ENCODE measurements at regions not wholly inside any gene's neighbourhood (a gene's known extent, or its start where the extent isn't known, plus 50 kb on each side); places are given as distances from the start of the nearest gene placed in this dataset.

DNA sequence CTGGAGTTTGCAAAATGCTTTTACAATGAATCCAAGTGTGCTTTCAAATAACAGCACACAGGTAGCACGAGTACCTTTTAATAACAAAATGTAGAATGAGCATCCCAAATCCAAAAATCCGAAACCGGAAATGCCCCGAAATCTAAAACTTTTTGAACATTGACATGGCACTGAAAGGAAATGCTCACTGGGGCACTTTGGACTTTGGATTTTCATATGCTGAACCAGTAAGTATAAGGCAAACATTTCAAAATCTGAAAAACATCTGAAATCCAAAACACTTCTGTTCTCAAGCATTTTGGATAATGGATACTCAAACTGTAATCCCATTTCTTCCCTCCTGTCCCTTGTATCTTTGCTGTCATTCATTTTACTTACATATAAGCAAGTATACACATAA, 50.1 kb downstream of the GCNT4 start:
- no peaks in the 10 kb centered on the region for H4K20me1 ChIP-seq (replicated peaks; ENCODE audit: control insufficient read depth, insufficient read depth, low read length)
- no peak overlapping the region for H3K4me3 ChIP-seq
- H3K27ac ChIP-seq (ENCODE audit: extremely low read depth, low read depth, low read length): no peak overlapping the region
- no peak overlapping the region for H3K9ac ChIP-seq (ENCODE audit: insufficient read depth in 1 of 2, low read depth in 2 of 2, low read length in 2 of 2)
- H3K4me1 ChIP-seq (replicated peaks in 1 of 2; ENCODE audit: control insufficient read depth in 2 of 2, insufficient read depth in 2 of 2, low read length in 2 of 2): no peaks in the 10 kb centered on the region
- ChIA-PET POLR2A (no interaction called here), CTCF (ENCODE audit: low intra/inter-chr PET ratio) (no interaction called here)
- H3K79me2 ChIP-seq (ENCODE audit: control insufficient read depth, insufficient read depth, low read length): no peaks in the 10 kb centered on the region
- no peaks in the 10 kb centered on the region for H3K27me3 ChIP-seq (ENCODE audit: control insufficient read depth in 2 of 2, insufficient read depth in 2 of 2, low read length in 2 of 2)
- TF ChIP-seq POLR2B (IDR thresholded peaks at IDR 0.05; ENCODE audit: low read depth, partially characterized antibody) (no peak), ZNF282 (CRISPR knock-in tag; IDR thresholded peaks at IDR 0.05) (no peak), KAT8 (IDR thresholded peaks at IDR 0.05; ENCODE audit: low read depth) (no peak), HNRNPL (IDR thresholded peaks at IDR 0.05; ENCODE audit: low read depth, low read length) (no peak), ZNF134 (CRISPR knock-in tag; conservative IDR thresholded peaks at IDR 0.05) (no peak), ZNF121 (CRISPR knock-in tag; conservative IDR thresholded peaks at IDR 0.05) (no peak), TRIM24 (IDR thresholded peaks at IDR 0.05) (no peak), CCAR2 (IDR thresholded peaks at IDR 0.05; ENCODE audit: low read depth, low read length) (no peak), XRCC4 (IDR thresholded peaks at IDR 0.05; ENCODE audit: extremely low read depth, insufficient read depth, insufficient read length) (no peak)
- TF ChIP-seq, protein P1, sequence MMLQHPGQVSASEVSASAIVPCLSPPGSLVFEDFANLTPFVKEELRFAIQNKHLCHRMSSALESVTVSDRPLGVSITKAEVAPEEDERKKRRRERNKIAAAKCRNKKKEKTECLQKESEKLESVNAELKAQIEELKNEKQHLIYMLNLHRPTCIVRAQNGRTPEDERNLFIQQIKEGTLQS (IDR thresholded peaks at IDR 0.05): no peak
- TF ChIP-seq, protein P1 (CRISPR knock-in tag; conservative IDR thresholded peaks at IDR 0.05): no peak
- intact Hi-C loops (cut with micrococcal nuclease) (no loop called here), in situ Hi-C loops (cut with MboI) (no loop called here)
- H3K9me1 ChIP-seq (ENCODE audit: control insufficient read depth, insufficient read depth, low read length): no peaks in the 10 kb centered on the region
- ATAC-seq (no peak), DNase-seq (ENCODE audit: extremely low read depth in 1 of 4, low spot score in 3 of 4) (no peak), FAIRE-seq (no peak)
- H3K36me3 ChIP-seq (ENCODE audit: control insufficient read depth, insufficient read depth, low read length): no peaks in the 10 kb centered on the region
- H3K4me2 ChIP-seq (ENCODE audit: insufficient read depth, low read length): no peak overlapping the region
- H2AFZ ChIP-seq (ENCODE audit: low read depth, low read length): no peak overlapping the region
- no TSS peak for BruUV-seq (replicated peaks)
- 0% methylated on average over 4 of the region's 4 CpGs for WGBS (ENCODE audit: insufficient coverage, low coverage, missing lambda C conversion rate)
- no peaks in the 10 kb centered on the region for H3K9me3 ChIP-seq (replicated peaks; ENCODE audit: control insufficient read depth, insufficient read depth, low read depth, low read length)

All from K562 (cell line).